DMS 273 (cell line): ENCODE measurements at regions not wholly inside any gene's neighbourhood (a gene's known extent, or its start where the extent isn't known, plus 50 kb on each side); places are given as distances from the start of the nearest gene placed in this dataset.

Experiments used
- DNase-seq: peaks from one replicate; lab custom pipeline; 2025; ENCODE audit not compliant: unreplicated experiment; lab: John Stamatoyannopoulos, UW

DNA sequence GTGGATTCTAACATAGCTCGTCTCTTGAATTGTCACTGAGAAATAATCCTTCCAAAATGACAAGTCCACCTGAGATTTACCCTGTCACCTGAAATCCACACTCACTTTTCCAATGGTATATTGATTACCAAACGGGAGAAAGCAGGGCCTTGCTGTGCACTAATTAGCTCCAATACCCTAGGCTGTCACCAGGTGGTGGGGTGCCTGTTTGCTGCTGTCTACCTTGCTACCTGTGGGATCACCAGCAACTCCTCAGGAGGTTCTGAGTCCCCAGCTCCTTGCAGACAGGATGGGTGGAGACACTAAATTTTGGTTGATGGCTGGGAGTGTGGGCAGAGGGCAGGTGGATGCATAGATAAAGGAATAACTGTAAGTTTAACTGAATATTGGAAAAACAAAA, 237.2 kb upstream of the ZNF32 start:
- DNase-seq, result no peak

DNA sequence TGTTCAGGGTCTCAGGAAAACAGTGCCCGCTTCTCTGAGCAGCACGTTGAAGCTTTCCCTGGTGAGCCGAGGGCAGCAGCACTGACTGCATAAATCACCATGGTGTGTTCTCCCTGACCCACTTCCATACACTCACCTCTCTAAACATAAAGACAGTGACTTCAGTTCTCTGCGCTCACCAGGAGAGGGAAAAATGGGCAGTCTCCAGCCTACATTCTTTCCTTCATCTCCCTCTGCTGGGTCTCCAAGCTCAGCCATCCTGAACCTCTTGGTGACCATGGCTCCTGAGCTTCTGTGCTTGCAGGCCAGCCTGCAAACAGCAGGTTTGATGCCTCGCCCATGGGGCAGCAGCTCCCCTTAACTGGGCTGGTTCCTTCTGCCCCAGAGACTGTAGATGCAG, 236.6 kb upstream of the ZNF32 start:
- no peak for DNase-seq

DNA sequence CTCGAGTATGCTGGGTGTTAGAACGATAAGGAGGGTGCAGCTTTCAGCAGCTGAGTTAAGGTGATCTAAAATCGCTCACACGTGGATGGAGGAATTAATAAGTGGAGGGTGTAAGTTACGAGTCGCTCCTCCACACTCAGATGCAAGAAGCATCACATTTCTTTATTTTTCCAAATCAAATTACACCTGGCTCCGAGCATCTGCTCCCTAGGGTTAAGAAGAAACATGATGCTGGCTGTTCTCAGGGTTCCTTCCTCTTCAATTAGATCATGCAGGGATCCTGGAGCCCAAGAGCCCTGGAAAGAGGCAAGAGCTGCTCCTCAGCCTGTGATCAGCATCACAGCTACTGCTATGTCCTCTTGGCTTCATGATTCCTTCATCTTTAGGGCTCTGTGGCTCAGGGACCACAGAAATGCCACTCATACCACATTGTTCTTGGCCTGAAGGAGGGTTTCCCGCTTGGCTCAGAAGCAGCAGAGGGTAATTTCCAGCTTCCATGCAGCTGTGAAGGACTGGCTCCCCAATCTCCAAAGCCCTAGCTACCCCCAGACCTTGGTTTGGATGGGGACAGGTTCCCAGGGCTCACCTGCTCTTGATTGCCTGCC, 235.9 kb upstream of the ZNF32 start:
- DNase-seq, result no peak

DNA sequence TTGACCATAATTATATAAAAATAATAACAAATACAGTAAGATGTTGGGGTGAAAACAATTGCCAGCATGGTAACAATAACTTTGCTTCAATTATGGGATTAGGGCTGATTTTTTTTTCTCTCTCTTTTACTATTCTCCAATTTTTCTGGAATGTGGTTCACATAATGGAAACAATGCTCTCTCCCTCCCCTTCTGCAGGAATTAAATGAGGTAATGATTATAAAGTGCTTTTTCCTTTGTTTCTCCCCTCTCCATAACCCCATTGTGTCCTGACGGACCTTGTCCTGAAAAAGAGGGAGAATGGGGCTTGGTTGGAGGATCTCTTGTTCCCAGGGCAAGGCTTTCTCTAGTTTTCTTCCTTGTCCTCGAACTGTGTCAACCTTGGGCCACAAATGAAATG, 234.0 kb upstream of the ZNF32 start:
- DNase-seq, result no peak

DNA sequence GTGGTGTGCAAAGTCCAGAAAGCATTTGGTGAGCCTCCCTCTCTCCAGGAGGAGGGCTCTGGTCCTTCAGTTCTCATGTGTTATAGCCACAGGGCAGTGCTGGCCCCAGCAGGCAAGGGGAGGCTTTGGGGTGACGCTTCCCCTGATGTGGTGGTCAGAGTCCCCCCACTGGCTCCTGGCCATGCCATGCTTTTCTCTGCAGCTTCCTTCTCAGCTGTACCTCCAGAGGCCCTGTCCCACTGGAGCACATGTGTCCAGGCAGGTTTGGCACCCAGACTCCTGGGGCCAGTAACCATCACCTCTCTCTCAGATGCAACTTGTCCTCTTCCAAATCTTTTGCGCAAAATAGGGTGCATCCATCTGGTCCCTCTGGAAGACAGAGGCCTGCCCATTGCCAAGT, 233.0 kb upstream of the ZNF32 start:
- no peak for DNase-seq

DNA sequence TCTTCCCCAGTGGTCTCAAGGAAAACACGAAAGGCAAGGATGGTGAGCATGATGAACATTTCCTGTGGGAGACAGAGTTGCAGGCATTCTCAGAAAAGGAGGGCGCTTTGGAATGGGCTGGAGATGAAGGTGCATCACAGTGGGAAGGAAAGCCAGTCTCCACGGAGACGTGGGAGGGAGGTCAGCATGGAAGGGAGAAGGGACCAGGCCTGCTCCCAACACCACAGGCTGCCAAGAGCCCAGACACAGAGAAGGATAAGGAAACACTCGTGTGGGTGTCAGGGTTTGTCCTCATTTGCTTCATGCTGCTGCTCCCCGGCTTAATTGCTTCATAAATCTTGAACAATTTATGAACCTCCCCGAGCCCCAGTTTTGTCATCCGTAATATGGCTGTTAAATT, 231.5 kb upstream of the ZNF32 start:
- no peak for DNase-seq

DNA sequence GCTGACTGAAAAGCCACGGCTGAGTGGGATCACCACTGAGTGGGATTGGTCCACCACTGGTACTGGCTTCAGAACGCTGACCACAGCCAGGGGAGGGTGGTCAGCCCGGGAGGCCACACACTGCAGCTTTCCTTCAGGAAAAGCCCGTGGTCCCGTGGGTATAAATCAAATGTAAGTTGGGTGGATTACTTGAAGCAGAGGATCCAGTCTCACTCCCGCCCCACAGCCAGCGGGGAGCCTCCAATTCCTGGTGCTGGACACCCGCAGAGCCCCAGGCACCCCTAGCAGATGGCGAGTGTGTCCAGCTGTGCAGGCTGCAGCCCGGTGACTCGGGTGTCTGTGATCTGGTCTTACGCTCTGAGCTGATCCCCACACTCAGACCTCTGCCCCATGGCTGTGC, 231.1 kb upstream of the ZNF32 start:
- DNase-seq, result no peak

DNA sequence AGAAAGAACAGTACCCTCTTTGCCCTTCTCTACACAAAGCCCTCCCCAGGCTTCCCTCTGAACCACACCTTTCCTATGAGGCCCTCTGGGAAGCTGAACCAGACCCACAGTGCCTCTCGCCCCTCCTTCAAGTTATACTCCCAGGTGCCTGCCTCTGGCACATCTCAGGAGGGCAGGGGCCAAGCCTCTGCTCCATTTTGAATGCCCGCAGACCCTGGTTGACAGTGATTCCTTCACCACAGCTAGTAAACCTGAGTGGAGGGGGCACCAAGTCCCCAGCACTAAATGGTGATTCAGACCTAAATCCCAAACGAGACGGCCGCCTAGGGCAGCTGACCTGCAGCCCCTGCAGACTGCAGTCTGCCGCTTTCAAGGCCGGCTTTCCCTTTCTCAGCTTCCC, 230.5 kb upstream of the ZNF32 start:
- no peak for DNase-seq

DNA sequence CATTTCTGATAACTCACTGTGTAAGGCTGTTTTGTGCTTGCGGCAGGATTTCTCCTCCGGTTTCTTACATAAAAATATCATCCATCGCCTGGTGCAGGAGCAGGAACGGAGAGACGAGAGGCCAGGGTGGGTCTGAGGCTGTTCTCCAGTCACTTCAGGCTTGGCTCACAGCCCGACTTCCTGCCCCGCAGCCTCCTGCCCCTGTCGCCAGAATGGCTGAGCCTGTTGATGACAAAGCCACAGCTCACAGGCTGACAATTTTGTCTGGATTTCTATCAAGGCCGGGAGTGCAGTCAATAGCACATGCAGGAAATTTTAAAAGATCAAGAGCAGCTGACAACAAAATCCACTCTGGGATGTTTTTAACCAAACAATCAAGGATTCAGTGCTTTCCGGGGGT, 229.7 kb upstream of the ZNF32 start:
- DNase-seq, result no peak

DNA sequence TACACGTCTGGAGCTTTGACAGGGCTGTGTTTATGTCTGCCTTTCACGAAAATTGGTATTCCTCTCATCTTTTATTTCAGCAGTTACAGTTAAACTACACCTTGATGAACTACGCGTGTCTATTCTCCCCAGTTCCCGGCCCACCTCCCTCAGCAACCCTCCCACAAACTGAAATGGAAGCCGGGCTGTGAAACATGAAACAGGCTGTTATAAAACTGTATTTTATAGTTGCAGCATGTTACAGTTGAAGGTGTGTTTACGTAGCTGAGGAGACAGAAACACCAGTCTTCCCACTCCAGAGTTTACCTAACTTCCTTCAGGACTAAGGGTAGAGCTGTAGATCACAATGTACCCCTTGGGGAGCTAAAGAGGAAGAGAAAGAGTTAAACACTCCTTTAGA, 228.3 kb upstream of the ZNF32 start:
- DNase-seq, result no peak

DNA sequence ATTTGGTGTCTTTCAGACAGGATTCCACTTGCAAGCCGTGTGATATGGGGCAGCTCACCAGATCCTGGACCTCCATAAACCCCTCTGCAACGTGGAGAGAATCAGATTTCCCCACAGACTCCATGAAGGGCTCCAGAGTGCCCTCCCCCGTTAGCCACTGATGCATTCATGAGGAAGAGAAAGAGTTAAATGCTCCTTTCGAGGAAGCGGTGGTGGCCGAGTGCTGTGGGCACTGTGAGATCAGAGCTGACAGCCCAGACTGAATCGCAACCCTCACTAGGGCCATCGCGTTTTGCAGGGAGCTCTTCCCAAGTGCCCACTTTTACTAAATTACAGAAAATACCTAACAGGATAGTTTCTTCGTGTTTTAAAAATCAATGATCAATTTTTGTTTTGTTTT, 226.3 kb upstream of the ZNF32 start:
- no peak for DNase-seq

DNA sequence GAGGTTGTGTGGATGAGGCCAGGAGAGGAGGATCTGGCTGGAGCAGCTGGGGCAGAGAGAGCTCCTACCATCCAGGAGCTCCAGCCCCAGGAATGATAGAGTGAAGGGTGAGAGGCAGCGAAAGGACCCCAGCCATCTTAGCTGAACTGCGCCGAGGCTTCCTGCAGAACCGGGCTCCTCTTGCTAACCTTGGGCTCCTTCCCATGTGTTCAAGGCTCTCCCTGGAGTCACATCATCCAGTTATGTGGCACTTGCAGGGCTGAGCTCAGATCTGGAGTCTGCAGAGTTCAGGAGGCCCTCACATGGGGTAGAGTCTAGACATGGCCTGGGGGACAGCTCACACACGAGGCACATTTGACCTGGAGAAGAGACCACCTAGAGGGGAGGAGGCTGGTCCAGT, 225.0 kb upstream of the ZNF32 start:
- DNase-seq, result no peak

DNA sequence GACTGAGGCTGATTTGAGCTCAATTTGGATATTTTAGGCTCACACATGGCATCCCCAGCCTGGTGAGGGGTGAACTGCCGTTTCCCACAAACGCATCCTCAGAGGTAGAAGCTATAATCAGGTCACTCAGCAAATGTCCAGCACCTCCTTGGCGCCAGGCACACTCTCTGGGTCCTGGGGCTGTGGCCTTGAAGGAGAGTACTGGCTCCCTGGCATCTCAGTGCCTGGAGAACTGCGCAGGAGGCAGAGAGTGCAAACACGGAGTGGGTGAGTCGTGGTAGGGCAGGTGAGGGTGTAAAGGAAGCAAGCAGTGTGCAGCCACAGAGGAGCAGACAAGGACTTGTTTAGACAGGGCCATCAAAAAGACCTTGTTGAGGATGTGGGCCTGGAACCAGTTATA, 224.0 kb upstream of the ZNF32 start:
- DNase-seq, result no peak

DNA sequence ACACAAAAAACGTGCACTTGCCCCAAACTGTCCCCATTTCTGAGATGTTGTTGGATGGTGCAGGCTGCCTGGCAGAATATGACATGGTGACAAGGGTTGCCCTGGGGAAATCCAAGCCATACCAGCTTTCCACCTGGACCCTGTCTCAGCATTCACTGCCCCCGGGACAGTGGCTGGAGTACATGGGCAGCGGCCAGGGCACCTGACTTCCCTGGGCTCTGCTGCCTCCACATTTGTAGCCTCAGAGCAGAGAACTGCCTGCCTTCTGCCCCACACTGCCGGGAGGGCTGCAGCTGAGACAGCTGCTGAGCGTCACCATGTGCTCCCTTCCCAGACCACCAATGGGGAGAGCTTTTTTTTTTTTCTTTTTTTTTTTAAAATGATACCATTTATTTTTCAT, 222.9 kb upstream of the ZNF32 start:
- no peak for DNase-seq

DNA sequence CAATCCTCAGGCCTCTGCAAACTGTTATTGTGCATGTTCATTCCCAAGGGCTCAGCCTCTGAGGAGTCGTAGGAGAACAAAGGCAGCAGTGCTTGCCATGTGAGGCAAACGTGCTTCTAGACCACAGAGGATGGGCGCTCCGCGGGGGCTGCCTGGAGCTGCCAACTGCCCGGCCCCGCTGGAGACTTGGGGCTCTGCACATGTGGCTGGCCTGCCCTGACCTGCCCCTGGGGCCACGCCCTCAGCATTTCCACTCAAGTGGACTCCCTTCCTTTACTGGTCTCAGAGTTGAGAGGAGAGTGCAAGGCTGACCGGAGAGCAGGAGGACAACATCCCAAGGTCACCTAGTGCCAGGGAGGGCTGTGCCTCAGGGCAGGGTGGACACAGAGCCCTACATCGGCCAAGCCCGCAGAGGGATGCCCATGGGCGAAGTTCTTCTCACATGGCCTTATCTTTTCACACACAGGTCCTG, 222.3 kb upstream of the ZNF32 start:
- DNase-seq, result no peak

DNA sequence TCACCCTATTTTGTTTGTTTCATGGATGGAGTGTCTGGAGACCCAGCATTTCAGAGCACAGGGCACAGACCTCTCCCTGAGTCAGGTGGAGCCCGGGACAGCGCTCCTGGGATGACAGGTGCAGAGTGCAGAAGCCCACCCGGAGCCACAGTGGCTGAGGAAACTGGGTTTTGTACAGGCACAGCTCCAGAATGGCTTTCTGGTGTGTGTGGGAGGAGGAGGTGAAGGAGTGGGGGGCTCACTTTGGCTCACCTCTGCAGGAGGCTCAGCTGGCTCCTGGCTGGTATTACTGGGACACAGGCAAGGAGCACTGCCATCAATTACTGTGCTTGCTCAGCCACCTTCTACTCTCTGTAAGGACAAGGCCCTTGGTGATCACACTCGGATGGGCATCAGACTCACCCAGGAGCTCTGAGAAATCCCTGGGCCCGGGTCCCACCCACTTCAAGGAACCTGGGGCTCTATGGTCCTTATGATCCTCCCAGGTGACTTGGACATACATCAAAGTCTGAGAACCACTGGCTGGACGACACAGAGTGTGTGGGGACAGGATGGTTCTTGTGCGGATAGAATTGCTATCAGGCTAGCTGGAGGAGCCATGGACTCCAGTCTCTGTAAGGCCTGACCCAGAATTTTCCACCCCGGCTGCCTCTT, 221.1 kb upstream of the ZNF32 start:
- no peak for DNase-seq

DNA sequence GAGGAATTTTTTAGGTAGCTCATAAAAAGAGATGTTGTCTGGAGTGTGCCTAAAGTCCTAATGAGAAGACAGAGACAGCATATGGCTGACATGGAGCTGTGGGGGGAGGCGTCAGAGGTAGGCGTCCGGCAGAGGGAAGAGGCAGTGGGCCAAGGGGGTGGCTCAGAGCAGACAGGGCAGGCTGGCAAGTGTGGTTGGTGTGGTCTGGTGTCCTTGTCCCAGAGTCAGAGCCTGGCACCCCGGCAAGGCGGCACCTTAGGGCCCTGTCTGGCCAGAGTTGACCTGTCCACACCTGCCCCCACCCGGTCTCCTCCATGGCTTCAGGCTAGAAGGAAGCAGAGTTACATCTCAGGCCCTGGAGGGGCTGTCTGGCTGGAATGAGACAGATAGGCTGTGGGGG, 220.3 kb upstream of the ZNF32 start:
- peak; percentile 2 for DNase-seq

DNA sequence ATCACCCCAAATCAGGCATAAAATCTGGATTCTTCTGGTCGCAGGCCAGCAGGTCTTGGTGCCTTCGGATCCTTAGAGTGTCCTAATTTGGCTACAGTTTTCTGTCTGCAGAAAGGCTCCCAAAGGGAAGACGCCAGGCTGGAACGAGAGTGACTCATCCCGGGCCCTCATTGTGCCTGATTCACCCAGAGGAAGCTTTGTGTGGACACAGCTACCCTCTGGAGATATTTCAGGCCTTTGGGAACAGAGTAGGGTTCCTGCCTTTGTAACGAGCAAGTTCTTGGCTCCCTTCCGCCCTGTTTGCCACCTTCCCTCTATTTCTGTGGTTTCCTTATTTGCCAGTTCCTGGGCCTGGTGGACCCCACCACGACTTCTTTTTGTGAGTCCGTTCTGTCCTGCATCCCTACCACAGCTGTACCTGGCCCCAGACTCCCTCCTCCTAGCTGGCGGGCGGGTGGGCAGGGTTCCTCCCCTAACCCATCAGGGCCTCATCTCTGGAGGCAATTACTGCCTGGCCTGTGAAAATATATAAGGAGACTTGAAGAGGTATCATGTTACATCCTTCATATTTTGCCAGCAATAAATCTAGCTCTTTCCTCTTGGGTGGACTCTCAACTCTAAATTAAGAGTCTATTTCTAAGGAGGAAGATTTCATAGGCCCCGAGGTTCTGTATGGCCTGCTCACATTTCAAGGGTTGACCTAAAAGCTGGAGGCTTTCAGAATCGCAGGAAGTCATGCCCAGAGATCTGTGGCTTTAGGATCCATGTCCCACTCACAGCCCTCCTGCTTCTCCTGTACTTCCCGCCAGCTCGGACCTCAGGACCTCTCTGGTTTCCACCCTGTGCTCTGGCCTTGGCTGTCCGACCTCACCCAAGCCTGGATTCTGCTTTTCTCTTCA, 219.2 kb upstream of the ZNF32 start:
- DNase-seq, result no peak

DNA sequence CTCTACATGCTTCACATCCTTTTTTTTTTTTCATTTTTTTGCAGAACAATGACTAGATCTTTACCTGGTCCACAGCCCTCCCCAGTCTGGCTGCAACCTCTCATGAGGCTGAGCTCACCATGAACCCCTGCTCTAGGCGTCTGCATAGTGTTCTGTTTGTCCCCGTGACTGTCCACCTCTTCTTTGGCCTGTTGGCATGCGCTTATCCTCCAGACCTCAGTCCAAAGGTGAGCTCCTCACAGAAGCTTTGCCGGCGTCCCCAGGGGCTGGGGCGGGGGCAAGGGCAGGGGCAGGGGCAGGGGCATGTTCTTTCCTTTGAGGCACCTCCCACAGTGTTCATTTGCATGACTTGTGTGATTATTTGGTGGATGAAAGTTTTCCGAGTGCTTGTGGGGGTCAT, 218.4 kb upstream of the ZNF32 start:
- no peak for DNase-seq

DNA sequence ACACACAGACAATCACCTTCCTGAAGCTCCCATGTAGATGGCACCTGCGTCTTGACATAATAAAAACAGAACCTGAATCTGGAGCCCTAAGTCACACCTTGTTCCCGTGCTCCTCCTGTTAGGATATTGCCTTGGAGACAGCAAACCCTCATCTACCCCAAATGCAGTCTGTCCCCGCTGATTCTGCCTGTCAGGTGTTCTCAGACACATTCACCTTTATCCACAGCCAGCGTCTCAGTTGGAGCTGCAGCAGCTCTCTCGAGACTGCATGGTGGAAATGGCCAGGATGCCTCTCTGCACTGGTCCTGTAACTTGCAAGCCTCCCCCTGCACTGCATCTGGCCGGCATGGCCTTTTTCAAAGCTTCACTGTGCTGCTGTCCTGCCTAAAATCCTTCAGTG, 218.0 kb upstream of the ZNF32 start:
- no peak for DNase-seq

DNA sequence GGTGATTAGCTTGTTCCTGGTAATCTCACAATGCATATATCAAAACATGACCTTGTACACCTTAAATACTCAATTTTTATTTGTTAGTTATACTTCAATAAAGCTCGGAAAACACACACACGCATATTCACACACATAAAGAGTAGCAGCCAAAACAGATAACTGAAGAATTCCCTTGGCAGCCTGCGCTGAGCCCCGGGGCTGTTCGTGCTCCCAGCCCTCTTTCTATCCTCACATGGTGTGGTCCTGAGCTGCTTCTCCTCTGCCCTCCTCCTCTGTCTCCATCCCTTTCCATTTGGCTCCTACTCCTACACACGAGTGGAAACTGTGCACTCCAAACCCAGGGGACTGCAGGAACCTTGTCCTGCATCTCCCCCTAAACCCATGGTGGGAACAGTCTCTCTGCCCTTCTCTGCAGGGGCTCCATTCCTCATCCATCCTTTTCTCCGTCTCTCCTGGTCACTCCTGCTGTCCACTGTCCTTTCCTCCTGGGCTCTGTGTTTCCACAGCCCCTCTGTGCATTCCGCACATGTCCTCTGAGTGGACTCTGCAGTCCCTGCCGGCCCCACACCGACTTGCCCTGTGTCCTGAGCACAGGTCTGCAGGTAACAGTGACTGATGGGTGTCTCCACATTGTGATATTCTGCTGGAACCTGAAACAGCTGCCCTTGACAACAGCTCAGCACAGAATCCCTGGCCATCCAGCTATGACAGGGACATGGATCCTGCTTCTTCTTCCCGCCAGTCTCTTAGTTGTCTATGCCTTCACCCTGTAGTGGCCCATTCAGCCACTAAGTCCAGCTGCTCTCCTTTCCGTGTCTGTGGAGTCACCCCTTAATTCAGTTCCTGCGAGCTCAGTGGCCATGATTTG, 216.8 kb upstream of the ZNF32 start:
- no peak for DNase-seq
